Right forelimb (tissue), 1 donor: ENCODE measurements at regions not wholly inside any gene's neighbourhood (a gene's known extent, or its start where the extent isn't known, plus 50 kb on each side); places are given as distances from the start of the nearest gene placed in this dataset.
"Not testable (repeated sequence)": the region's sequence is repeated elsewhere in the genome, so short reads cannot be mapped to it uniquely, and the experiment has no call there.

Experiments
- DNase-seq: peaks from one replicate; pipeline ENCODE4 v3.0.0-alpha.2; 2018

DNA sequence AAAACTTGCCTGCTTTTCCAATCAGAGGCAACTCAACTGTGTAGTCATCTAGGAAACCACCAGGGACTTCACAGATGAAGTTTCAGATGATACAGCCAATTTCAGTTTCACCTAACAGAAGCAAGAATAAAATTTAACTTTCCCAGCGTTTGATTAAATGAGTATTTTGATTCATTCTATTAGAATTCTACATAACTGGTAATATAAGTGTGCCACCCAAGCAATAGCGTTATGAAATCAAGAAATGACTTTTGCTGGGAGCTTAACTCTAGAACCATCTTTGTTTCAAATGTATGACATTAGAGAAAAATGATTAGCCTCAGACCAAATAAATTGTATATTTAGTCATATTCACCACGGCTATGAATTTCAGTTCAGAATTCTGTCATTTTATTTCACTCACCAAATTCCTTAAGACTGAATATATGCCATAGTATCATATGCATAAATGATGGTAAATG is 239.3 kb downstream of the NRIP1 start:
- no peak for DNase-seq

DNA sequence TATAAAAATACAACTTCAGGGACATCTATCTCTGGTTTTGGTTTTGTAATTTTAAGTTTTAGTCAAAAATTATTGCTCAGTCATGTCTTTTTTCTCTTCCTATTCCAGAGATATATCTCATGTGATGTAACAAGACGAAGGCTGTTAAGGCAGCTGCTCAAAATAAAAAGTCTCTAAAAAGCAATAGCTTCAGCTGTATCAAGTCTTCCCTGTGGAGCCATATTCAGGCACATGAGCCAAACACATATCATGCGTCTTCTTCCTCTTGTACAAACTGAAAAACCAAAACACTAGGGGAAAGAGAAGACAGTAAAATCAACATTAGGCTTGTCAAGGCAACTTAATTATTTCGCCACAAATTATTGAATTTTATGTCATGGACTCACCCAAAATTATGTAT is 240.7 kb downstream of the NRIP1 start:
- DNase-seq: no peak

DNA sequence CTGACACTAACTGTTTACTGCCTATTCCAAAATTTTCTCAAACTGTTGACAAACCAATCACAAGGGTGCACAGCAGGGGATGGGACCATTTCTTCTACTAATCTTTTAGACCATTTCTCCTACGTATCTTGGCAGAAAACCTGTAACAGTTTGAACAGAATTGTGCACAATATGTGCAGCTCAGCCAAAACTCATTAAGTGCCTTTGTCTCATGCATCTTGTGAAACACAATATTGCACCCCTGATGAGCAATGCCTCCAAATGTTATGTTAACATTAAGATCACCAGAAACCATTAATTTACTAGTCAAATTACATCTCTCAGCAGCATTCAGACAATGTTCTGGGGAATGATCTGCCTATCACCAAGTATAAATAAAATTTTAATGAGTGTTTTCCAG is 247.5 kb downstream of the NRIP1 start:
- DNase-seq: no peak

DNA sequence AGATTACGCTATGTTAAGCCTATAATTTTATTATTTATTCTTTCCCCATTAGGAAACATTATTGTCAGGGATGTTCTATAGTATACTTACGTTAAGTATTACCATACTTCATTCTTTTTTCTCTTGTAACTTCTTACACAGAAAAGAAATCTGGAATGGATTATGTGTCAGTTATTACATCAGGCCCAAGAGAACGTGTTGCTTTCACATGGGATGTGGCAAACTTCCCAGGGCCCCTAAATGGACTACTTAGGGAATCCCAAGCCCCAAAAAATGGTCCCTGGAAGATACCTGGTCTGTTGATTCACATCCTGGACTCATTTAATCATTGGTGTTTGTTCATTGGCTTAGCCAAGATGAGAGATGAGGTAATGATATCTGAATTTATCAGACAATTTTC is 249.8 kb downstream of the NRIP1 start:
- no peak for DNase-seq

DNA sequence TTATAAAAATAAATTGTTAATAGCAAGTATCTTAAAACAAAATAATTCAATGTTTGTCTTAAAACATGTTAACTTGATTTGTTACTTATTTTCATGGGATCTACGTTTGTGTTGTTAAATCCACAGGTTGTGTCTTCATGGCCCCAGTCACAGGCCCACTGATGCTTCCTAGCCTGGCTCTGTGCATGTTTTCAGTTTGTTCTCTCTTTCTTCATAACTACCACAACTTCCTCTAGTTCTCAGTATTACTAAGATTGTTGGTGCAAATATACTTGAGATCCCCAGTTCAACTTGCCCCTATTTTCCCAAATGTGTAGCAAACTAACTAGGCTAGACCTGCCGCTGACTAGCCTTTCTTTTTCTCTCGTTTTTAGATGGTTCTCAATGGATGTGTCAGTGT is 250.5 kb downstream of the NRIP1 start:
- no peak for DNase-seq

DNA sequence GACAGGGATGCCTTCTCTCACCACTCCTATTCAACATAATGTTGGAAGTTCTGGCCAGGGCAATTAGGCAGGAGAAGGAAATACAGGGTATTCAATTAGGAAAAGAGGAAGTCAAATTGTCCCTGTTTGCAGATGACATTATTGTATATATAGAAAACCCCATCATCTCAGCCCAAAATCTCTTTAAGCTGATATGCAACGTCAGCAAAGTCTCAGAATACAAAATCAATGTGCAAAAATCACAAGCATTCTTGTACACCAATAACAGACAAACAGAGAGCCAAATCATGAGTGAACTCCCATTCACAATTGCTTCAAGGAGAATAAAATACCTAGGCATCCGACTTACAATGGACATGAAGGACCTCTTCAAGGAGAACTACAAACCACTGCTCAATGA is 258.1 kb upstream of the SAMSN1 start:
- DNase-seq: not testable (repeated sequence)

DNA sequence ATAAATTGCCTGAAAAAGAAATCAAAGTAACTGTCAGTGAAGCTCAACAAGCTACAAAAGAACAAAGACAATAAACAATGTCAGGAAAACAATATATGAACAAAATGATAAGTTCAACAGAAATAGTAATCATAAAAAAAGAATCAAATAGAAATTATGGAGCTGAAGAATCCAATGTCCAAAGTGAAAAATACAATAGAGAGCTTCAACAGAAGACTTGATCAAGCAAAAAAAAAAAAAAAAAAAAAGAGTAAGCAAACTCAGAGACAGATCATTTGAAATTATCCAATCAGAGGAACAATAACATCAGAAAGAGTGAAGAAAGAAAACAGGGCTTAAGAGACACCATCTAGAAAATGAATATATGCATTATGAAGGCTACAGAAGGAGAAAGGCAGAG is 251.4 kb upstream of the SAMSN1 start:
- no peak for DNase-seq

DNA sequence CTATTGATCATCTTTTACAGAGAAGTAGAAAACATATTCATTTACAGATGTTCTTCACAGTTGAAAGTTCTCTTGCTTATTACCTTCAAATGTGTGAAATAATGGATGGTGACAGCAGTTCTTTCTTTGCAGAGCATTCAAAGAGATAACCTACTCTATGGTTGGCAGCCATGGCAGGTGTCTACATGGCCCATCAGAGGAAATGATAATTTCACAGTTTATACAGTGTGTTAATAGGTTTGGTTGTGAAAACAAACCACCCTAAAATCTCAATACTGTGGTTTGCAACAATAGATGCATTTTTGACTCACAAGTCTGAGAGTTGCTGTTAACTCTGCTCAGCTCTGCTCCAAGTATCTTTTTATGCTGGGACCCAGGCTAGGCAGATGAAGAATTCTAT is 241.2 kb upstream of the SAMSN1 start:
- no peak for DNase-seq

DNA sequence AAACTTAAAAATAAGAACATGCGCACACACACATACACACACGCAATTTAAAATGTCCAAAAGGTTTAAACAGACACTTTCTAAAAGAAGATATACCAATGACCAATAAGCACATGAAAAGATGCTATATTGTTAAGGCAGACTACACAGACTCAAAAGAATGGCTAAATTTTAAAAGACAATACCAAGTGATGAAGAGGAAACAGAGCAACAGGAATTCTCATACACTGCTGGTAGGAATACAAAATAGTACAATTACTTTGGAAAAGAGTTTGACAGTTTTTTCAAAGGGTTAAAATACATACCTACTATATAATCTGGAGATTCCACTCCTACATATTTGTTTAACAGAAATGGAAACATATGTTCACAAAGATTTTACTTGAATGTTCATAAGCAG is 239.6 kb upstream of the SAMSN1 start:
- no peak for DNase-seq

DNA sequence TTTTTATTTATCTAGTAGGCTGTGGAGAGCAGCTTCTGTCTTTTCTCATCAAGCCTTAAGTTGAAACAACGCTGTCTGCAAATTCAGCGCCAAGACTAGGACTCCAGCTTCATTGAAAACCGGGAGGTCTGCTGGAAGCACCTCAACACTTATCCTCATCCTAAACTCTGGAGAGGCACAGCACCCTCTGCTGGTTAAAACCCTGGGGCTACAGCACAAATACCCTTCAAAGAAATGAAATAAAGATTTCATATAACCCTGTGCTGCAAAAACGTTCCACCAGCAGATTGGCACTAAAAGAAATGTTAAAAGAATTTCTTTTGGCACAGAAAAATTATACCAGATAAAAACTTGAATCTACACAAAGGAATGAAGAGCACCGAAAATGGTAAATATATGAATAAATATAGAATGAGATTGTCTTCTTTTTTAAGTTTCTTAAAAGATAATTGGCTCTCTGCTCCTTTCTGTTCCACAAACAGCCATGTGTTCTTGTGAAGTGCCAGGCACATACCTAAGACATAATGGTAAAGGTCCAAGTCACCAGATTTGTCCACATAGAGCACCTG is 227.7 kb upstream of the SAMSN1 start:
- DNase-seq: no peak

DNA sequence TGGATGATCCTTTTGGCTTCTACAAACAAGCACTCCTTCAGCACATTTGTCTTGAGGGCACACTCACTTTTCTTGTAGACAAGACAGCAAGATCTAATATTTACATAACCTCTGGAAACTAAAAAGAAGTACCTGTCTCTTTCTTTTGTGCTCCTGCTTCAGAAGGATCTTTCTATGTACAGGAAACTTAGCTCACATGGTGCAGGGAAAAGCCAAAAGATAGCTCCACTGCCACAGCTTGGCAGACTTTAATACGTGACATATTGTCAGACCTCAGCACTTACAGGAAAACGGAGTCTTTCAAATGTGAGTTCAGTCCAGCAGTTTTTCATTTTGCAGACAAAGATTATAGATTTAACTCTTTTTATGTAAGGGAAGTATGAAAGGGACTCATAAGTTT is 225.5 kb upstream of the SAMSN1 start:
- no peak for DNase-seq

DNA sequence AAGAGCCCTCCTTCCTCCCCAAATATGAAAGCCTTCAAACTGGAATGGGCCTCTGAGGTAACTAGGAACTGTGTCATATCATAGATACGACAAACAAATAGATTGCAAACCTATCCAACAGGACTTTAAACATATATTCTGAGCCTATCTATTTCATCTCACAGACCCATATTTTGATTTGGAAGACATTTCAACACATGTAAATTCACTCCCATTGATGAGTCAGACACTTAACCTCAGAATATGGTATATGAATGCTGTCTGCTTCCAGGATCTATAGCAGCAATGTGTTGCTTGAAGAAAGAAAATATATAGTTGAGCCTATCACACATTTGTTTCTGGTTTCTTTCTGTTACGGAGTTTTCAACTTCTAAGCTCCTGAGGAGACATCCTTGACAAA is 221.9 kb upstream of the SAMSN1 start:
- no peak for DNase-seq

DNA sequence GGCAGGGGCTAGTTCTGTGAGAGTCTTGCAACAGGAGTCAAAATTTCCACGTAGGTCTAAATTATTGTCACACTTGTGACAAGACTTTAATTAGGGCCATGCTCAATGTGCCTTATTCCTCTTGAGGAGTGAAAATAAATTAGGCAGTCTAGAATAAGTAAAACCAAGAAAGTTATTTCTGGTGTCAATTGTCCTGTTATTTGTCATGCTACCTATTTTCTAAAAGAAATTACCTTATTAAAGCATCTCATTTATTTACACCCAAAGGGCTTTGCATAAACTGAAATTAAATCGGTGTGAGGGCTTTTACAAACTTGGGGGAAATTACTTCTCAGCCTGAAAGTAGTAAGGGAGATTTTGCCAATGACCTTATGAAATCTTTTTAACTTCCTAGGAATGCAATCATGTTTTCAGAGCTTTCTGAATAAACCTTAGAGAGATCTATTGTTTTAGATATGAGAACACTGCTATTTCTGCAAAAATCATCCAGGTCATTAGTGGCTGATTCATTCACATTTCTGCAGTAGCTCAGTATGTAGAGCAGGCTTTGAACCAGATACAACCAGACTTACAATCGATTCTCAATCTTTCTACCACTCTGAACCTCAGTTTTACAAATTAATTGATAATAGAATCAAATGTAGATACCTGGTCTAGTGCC is 221.2 kb upstream of the SAMSN1 start:
- DNase-seq: no peak

DNA sequence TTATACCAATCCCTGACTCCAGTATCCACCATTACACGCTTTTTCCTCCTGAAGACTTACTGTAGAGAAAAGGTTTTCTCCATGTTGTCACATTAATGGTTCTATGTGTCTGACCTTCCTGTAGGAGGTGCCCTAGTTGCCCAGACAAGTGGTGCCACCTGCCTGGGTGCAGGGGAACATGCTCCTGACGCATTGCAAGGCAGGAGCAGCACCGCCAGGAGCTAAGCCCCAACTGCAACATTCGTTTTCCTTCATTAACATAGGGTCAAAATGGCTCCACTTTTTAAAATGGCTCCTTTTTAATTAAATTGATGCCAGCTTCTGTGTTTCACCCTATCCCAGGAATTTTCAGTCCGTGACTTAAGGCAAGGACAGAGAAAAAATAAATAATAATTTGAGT is 220.1 kb upstream of the SAMSN1 start:
- DNase-seq: no peak

DNA sequence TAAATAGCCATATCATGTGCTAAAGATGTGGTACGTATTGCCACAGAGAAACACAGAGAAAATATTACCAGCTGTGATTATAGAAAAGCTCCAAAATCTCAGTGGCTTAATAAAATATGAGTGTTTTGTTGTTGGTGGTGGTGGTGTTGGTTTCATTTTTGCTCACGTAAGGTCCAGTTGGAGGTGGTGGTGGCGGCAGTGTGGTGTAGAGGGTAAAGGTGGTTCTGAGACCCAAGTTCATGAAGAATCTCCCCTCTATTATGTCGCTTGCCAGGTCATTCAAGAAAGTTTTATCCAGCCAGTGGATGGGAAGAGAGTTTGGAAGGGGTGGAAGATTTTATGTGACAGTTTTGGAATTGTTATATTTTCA is 217.6 kb upstream of the SAMSN1 start:
- DNase-seq: no peak

DNA sequence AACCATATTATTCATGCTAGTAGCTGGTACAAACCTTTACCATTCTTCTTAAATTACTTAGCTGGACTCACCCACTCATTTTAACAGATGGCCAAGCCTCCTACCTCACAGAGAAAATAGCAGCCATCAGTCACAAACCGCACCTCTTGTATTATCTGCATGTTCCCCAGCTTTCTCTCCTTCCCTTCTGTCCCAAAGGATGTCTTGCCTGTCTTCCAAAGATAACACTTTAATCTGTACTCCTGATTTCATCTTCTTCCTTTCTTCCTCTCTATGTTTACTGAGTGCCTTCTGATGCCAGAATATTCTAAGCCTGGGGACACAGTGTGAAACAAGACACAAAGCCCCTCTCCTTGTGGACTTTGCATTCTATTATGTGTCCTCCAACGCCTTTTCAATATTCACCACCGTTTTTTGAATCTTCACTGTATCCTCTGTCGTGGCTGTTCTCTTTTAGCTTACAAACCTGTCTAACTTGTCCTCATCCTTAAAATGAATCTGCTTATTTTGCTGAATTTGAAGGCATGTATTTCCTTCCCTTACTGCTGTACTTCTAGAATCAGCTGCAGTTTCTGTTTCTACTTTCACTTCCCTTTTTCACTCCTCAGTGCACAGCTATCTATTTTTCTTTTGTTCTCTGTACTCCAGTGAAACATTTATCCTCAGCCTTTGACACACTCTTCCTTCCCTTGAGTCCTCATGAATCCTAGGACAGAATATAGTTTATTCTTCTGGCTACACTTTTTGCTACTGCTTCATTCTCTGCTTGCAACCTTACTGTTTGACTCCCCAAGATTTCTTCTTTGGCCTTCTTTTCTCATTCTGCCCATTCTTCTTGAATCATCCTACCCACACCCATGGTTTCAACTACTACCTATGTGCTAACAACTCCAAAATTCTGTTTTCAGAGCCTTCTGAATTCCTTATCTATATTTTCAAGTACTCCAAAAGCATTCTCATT is 216.9 kb upstream of the SAMSN1 start:
- DNase-seq: no peak

DNA sequence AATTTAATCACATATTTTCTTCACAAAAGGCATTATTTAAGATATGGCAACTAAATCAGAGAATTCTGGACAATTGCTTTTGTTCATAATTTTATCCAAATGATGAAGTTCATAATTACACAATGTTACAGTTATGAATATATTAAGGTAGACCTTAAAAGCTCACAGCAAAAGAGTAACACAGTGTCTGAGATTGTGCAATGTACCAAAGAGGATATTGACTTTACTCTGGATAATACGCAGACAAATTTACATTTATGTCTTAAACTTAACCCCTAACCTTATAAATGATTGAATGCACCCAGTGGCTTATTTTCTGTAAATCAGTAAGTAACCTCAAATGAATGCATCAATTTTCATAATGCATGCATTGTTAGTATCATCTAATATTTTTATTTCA is 216.2 kb upstream of the SAMSN1 start:
- DNase-seq: no peak

DNA sequence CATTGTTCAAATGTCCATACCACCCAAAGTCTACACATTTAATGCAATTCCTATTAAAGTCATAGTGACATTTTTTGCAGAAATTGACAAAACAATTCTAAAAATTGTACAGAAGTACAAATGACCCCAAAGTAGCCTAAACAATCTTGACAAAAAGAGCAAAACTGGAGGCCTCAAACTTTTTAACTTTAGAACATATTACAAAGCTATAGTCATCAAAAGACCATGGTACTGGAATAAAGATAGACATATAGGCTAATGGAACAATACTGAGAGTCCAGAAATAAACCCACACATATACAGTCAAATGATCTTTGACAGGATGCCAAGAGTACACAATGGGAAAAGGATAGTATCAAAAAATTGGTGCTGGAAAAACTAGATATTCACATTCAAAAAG is 213.2 kb upstream of the SAMSN1 start:
- no peak for DNase-seq

DNA sequence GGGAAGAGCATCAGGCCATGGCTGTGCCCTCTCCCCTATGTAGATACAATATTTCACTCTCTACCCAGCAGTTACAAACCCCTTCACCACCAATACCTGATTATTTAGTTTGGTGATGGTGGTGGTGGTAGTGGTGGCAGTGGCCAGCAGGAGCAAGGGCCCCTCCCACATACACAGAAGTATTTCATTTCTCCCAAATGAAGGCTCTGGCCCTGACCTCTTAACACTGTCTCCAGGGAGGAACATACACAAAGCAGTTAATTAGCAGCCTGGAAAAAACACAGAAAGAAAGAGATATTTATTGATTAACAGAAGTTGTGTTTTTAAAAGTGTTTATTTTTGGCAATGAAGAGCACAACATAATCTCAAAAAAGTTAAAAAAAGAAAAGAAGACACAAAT is 212.7 kb upstream of the SAMSN1 start:
- no peak for DNase-seq

DNA sequence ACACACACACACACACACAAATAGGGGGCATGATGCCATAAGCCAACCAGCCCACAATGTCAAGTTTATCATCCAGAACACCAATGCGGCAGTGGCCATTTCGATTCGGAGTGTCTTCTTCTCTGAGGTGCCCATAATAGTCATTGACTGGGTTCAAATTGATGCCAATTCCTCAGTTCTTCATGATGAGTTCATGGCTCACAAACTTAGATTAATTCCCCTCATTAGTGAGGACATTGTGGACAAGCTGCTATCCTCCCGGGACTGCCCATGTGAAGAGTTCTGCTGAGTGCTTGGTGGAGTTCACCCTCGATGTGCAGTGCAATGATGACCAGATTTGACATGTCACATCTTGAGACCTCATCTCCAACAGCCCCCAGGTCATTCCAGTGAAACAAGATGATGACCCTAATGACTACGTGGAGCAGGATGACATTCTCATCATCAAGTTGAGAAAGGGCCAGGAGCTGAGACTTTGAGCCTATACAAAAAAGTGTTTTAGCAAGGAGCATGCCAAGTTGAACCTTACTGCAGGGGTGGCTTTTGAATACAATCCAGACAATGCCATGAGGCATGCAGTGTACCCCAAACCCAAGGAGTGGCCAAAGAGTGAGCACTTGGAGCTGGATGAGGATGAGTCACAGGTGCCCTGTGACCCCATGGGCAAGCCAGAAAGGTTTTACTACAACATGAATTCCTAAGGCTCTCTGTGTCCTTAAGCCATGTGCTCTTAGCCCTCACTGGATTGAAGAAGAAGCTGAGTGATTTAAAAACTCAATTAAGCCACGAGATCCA is 211.6 kb upstream of the SAMSN1 start:
- no peak for DNase-seq

DNA sequence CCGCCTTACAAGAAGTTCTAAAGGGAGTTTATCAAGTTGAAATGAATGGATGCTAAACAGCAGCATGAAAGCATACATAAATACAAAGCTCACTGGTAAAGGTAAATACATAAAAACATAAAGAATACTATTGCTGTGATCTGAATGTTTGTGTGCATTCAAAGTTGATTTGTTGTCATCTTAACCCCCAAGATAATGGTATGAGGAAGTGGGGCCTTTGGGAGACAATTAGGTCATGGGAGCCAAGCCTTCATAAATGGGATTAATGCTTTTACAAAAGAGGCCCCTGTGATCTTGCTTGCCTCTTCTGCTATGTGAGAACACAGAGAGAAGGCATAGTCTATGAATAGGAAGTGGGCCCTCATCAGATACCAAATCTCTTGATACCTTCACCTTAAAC is 209.0 kb upstream of the SAMSN1 start:
- no peak for DNase-seq

DNA sequence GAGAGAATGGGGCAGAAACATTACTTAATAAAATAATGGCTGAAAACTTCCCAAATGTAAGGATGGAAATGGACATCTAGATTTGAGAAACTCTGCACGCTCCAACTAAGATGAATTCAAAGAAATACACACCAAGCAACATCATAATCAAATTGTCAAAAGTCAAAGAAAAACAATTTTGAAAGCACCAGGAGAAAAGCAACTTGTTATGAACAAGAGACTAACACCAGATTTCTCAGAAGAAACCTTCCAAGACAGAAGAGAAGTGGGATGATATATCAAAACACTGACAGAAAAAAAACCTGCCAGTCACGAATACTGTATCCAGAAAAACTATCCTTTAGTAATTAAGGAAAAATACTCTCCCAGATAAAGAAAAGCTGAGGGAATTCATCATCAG is 208.6 kb upstream of the SAMSN1 start:
- DNase-seq: no peak

DNA sequence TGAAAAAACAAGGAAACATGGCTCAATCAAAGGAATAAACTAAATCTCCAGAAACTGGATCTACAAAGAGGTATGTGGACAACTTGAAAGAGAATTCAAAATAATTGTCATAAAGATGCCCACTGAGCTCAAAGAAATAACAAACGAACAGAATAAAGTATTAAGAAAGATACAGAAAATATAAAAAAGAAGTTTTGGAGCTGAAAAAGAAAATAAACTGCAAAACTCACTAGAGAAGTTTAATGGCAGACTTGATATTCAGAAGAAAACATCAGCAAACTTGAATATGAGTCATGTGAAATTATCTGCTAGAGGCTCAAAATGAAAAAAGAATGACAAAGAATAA is 208.1 kb upstream of the SAMSN1 start:
- DNase-seq: no peak
